ENCODE measurements at regions not wholly inside any gene's neighbourhood (a gene's known extent, or its start where the extent isn't known, plus 50 kb on each side); places are given as distances from the start of the nearest gene placed in this dataset.

DNA sequence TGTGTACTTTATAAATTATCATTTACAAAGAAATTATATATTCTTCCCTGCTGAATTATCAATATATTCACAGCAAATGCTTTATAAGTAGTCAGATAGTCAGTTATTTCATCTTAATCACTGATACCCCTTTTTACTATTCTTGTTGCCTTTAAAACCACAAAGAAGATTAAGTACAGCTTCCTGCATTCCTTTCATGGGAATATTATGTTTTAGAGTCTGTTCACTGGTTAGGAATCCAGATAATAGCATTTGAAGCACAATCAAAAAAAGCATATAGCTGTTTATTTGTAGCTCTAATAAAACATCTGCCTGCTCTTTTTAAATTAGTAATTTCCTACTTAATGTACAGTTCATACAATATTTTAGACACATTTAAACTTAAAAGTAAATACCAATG is 508.9 kb downstream of the FBXO15 start:
- Mint-ChIP-seq H3K4me3 (no peak overlapping the region), H3K27ac (no peak overlapping the region), H3K9me3 (no peaks in the 10 kb centered on the region), H3K36me3 (ENCODE audit: low read depth) (no peaks in the 10 kb centered on the region), H3K27me3 (ENCODE audit: insufficient read depth) (no peaks in the 10 kb centered on the region), H3K4me1 (no peaks in the 10 kb centered on the region)
- no peak overlapping the region for H3K27ac ChIP-seq (ENCODE audit: low read depth, low read length)
- no peaks in the 10 kb centered on the region for H3K36me3 ChIP-seq (ENCODE audit: control insufficient read depth, insufficient read depth, low read length)
- no peak for DNase-seq
- TF ChIP-seq, protein P1, sequence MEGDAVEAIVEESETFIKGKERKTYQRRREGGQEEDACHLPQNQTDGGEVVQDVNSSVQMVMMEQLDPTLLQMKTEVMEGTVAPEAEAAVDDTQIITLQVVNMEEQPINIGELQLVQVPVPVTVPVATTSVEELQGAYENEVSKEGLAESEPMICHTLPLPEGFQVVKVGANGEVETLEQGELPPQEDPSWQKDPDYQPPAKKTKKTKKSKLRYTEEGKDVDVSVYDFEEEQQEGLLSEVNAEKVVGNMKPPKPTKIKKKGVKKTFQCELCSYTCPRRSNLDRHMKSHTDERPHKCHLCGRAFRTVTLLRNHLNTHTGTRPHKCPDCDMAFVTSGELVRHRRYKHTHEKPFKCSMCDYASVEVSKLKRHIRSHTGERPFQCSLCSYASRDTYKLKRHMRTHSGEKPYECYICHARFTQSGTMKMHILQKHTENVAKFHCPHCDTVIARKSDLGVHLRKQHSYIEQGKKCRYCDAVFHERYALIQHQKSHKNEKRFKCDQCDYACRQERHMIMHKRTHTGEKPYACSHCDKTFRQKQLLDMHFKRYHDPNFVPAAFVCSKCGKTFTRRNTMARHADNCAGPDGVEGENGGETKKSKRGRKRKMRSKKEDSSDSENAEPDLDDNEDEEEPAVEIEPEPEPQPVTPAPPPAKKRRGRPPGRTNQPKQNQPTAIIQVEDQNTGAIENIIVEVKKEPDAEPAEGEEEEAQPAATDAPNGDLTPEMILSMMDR (conservative IDR thresholded peaks at IDR 0.05), result no peak
- H3K9ac ChIP-seq (ENCODE audit: extremely low read depth, low read length, poor library complexity, severe bottlenecking), result no peak overlapping the region
- no peaks in the 10 kb centered on the region for H3K27me3 ChIP-seq (ENCODE audit: control insufficient read depth, insufficient read depth, low read length, poor library complexity, severe bottlenecking)
- no peak overlapping the region for H3K4me3 ChIP-seq (ENCODE audit: low read length)
- H3K9me3 ChIP-seq (ENCODE audit: control insufficient read depth, low read length), result no peaks in the 10 kb centered on the region
- H3K4me1 ChIP-seq (ENCODE audit: control insufficient read depth, insufficient read depth, low read length), result peaks cover 3% of the 10 kb centered on the region

DNA sequence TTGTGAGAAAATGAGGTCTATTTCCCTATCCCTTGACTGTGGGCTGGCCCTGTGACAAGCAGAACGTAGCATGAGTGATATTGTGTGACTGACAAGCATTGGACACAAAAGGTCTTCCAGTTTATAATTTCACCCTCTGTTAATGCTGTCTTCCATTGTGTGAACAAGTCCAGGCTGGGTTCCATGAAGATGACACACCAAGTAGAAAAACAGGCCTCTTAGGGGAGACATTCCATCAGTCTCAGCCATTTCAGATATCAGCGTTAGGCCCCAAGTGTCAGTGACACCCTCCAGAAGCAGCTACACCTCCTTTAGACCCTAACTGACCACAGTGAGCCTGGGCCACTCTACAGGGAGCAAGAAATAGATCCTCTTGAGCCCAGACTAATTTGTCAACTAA is 511.3 kb downstream of the FBXO15 start:
- no peak overlapping the region for H3K27ac ChIP-seq (ENCODE audit: low read depth, low read length)
- H3K9me3 ChIP-seq (ENCODE audit: control insufficient read depth, low read length), result no peaks in the 10 kb centered on the region
- TF ChIP-seq, protein P1 (conservative IDR thresholded peaks at IDR 0.05), result no peak
- no peaks in the 10 kb centered on the region for H3K36me3 ChIP-seq (ENCODE audit: control insufficient read depth, insufficient read depth, low read length)
- no peak overlapping the region for H3K4me3 ChIP-seq (ENCODE audit: low read length)
- Mint-ChIP-seq H3K9me3 (no peaks in the 10 kb centered on the region), H3K27ac (peak overlapping the region; percentile 45), H3K4me1 (no peaks in the 10 kb centered on the region), H3K36me3 (ENCODE audit: low read depth) (no peaks in the 10 kb centered on the region), H3K27me3 (ENCODE audit: insufficient read depth) (no peaks in the 10 kb centered on the region), H3K4me3 (no peak overlapping the region)
- H3K9ac ChIP-seq (ENCODE audit: extremely low read depth, low read length, poor library complexity, severe bottlenecking), result no peak overlapping the region
- peaks cover 3% of the 10 kb centered on the region for H3K4me1 ChIP-seq (ENCODE audit: control insufficient read depth, insufficient read depth, low read length)
- H3K27me3 ChIP-seq (ENCODE audit: control insufficient read depth, insufficient read depth, low read length, poor library complexity, severe bottlenecking), result no peaks in the 10 kb centered on the region
- 97 to 100% methylated on average over 1 to 2 of the region's 2 CpGs for WGBS, 2 experiments (ENCODE audit: insufficient coverage in 1 of 2, insufficient read length in 1 of 2)
- no peak for DNase-seq

DNA sequence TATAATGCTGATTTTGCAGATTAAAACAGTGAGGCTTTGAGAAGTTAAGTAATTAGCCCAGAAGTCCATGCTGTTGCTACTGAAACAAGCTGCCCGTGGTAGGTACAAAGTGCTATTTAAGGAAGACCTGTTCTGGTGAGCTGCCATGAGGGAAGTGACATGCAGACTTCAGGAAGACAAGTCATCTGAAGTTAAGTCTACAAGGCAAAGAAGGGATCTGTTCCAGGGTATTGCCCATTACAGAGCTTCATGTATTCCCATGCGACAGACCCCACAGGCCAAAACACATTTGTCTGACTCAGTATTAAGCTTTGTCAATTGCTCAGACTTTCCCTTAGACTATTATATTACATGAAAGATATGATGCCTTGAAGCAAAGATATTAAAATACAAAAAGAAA is 520.8 kb downstream of the FBXO15 start:
- Mint-ChIP-seq H3K27ac (no peak overlapping the region), H3K27me3 (ENCODE audit: insufficient read depth) (no peaks in the 10 kb centered on the region), H3K36me3 (ENCODE audit: low read depth) (no peaks in the 10 kb centered on the region), H3K9me3 (no peaks in the 10 kb centered on the region), H3K4me1 (no peaks in the 10 kb centered on the region), H3K4me3 (no peak overlapping the region)
- TF ChIP-seq, protein P1 (conservative IDR thresholded peaks at IDR 0.05), result no peak
- Histone ChIP-seq H3K9ac (ENCODE audit: extremely low read depth, low read length, poor library complexity, severe bottlenecking) (no peak overlapping the region), H3K27ac (ENCODE audit: low read depth, low read length) (no peak overlapping the region), H3K4me1 (ENCODE audit: control insufficient read depth, insufficient read depth, low read length) (no peaks in the 10 kb centered on the region), H3K9me3 (ENCODE audit: control insufficient read depth, low read length) (no peaks in the 10 kb centered on the region), H3K36me3 (ENCODE audit: control insufficient read depth, insufficient read depth, low read length) (no peaks in the 10 kb centered on the region), H3K4me3 (ENCODE audit: low read length) (no peak overlapping the region), H3K27me3 (ENCODE audit: control insufficient read depth, insufficient read depth, low read length, poor library complexity, severe bottlenecking) (no peaks in the 10 kb centered on the region)
- WGBS, 2 experiments (ENCODE audit: insufficient coverage in 1 of 2, insufficient read length in 1 of 2), result 83 to 96% methylated on average over 1 to 2 of the region's 2 CpGs
- DNase-seq, result no peak
